ENCODE measurements at regions not wholly inside any gene's neighbourhood (a gene's known extent, or its start where the extent isn't known, plus 50 kb on each side); places are given as distances from the start of the nearest gene placed in this dataset.

DNA sequence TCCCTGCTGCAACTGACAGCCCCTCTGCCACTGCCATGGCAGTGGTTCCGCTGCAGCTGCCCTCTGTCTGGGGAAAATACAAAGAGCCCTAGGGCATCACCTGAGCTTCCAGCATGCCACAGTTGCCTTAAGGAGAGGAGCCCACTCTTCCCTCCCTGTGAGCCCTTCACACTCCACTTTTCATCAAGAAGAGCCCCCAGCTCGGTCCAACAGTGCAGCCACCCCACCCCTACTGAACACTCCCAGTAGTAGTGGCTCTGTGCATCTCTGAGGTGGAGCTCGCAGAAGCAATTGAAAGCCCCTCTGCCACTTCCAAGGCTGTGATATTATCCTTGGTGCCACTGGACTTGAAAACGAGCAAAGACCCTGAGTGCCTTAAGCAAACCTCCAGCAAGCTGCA lies 696.8 kb upstream of the COX7C start:
- H3K4ac ChIP-seq (replicated peaks; ENCODE audit: insufficient read length, low read depth, low read length): no peak overlapping the region
- no peaks in the 10 kb centered on the region; the same call in 1 of the 2 replicates for H3K23me2 ChIP-seq (ENCODE audit: low read depth, low read length)
- no peak for TF ChIP-seq KDM5A (IDR thresholded peaks at IDR 0.05; ENCODE audit: low read length)
- TF ChIP-seq, protein P1, sequence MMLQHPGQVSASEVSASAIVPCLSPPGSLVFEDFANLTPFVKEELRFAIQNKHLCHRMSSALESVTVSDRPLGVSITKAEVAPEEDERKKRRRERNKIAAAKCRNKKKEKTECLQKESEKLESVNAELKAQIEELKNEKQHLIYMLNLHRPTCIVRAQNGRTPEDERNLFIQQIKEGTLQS (IDR thresholded peaks at IDR 0.05; ENCODE audit: insufficient read depth, low read depth, low read length): no peak

More for the DNA sequence above, 696.8 kb upstream of the COX7C start:
- H2BK5ac ChIP-seq (ENCODE audit: low read depth, low read length): no peak overlapping the region
- FAIRE-seq (no peak), DNase-seq (ENCODE audit: low read depth in 1 of 2, low spot score in 2 of 2) (no peak)
- no peak overlapping the region for H4K91ac ChIP-seq (replicated peaks; ENCODE audit: insufficient read length, low read length)
- H3K27ac ChIP-seq (ENCODE audit: low read depth, low read length): no peak overlapping the region
- H3K14ac ChIP-seq (ENCODE audit: insufficient read length): no peak overlapping the region
- no peaks in the 10 kb centered on the region for H4K20me1 ChIP-seq (replicated peaks in 1 of 2; ENCODE audit: control insufficient read depth in 1 of 2, insufficient read depth in 2 of 2, low read length in 2 of 2)
- H2BK15ac ChIP-seq (ENCODE audit: low read length): no peak overlapping the region
- ChIA-PET POLR2A (ENCODE audit: partially characterized antibody) (no interaction called here), CTCF (ENCODE audit: partially characterized antibody) (interaction anchor here (1.2 kb wide), 1 partner anchor 9 kb away, joined by 3 read pairs; no protein-coding TSS in a partner anchor)
- no peaks in the 10 kb centered on the region for H3K36me3 ChIP-seq (ENCODE audit: control insufficient read depth in 2 of 4, insufficient read depth in 4 of 4, low read length in 3 of 4)
- no peak overlapping the region for H4K8ac ChIP-seq (ENCODE audit: extremely low read depth, insufficient read depth, low read length)
- H2AFZ ChIP-seq (ENCODE audit: low read length): peak overlapping the region; percentile 97
- H3K79me2 ChIP-seq (ENCODE audit: control insufficient read depth in 1 of 2, insufficient read depth in 2 of 2, low read length in 2 of 2): no peaks in the 10 kb centered on the region
- H4K5ac ChIP-seq (ENCODE audit: insufficient read length, low read depth, low read length): no peak overlapping the region
- H3K79me1 ChIP-seq (ENCODE audit: low read depth, low read length): no peaks in the 10 kb centered on the region
- H3K4me2 ChIP-seq (ENCODE audit: insufficient read depth in 1 of 2, low read depth in 2 of 2, low read length in 2 of 2): no peak overlapping the region
- no peak overlapping the region for H2AK5ac ChIP-seq (ENCODE audit: low read depth, low read length)
- H2BK12ac ChIP-seq (ENCODE audit: low read depth, low read length): no peak overlapping the region
- no peaks in the 10 kb centered on the region for H3K4me1 ChIP-seq (replicated peaks in 1 of 4; ENCODE audit: control insufficient read depth in 3 of 4, insufficient read depth in 4 of 4, low read length in 3 of 4)
- no peak overlapping the region for H3K18ac ChIP-seq (ENCODE audit: extremely low read depth, low read length)
- no peak overlapping the region for H3K9ac ChIP-seq (replicated peaks in 1 of 4; ENCODE audit: extremely low read depth in 1 of 4, low read depth in 3 of 4, low read length in 3 of 4)
- H3K23ac ChIP-seq (ENCODE audit: insufficient read length): no peak overlapping the region
- H2BK120ac ChIP-seq (replicated peaks; ENCODE audit: low read depth, low read length): no peak overlapping the region
- no peak overlapping the region for H3K4me3 ChIP-seq (ENCODE audit: extremely low read depth in 1 of 4, insufficient read depth in 2 of 4, low read depth in 3 of 4, low read length in 4 of 4)
- no peaks in the 10 kb centered on the region for H3K27me3 ChIP-seq (replicated peaks in 1 of 4; ENCODE audit: control insufficient read depth in 3 of 4, extremely low read depth in 1 of 4, insufficient read depth in 3 of 4, low read length in 3 of 4)
- 92% methylated on average over 4 of the region's 4 CpGs; no CpG with 5 or more reads in 1 of the 2 experiments for WGBS, 2 experiments (ENCODE audit: extremely low coverage in 1 of 2, insufficient coverage in 1 of 2, insufficient read length in 1 of 2, insufficient replicate concordance in 2 of 2, low coverage in 1 of 2, low lambda C conversion rate in 2 of 2, missing lambda C conversion rate in 1 of 2)
- H3K56ac ChIP-seq (replicated peaks; ENCODE audit: insufficient read length, low read depth, low read length): no peak overlapping the region
- no peak overlapping the region for H2BK20ac ChIP-seq (ENCODE audit: low read length)
- no peaks in the 10 kb centered on the region; a peak in 1 of 4 replicates for H3K9me3 ChIP-seq (ENCODE audit: insufficient read depth in 2 of 2, low read depth in 1 of 2, low read length in 1 of 2)

Data from H1 (cell line).